ENCODE measurements at regions not wholly inside any gene's neighbourhood (a gene's known extent, or its start where the extent isn't known, plus 50 kb on each side); places are given as distances from the start of the nearest gene placed in this dataset.

DNA sequence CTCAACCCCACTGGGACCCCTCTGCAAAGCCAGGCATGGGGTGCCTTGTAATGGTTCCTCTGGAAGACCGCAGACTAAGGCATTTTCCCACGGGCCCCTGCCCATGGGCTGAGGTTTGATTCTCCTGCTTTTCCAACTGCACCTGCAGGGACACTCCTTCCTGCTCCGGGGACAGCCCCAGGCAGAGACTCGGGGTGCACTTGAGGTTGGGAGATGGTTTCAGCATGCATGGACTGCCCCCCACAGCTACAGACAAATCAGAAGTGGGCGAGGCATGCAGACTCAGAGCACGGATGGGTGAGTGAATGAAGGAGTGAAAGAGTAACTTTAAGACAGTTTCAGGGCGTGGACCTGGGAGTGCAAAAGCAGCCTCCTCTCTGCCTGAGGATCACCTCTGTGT lies 87.9 kb upstream of the RPL38 start:
- H3K4me3 ChIP-seq (ENCODE audit: low read depth, low read length), result no peak overlapping the region
- TF ChIP-seq, protein P1, sequence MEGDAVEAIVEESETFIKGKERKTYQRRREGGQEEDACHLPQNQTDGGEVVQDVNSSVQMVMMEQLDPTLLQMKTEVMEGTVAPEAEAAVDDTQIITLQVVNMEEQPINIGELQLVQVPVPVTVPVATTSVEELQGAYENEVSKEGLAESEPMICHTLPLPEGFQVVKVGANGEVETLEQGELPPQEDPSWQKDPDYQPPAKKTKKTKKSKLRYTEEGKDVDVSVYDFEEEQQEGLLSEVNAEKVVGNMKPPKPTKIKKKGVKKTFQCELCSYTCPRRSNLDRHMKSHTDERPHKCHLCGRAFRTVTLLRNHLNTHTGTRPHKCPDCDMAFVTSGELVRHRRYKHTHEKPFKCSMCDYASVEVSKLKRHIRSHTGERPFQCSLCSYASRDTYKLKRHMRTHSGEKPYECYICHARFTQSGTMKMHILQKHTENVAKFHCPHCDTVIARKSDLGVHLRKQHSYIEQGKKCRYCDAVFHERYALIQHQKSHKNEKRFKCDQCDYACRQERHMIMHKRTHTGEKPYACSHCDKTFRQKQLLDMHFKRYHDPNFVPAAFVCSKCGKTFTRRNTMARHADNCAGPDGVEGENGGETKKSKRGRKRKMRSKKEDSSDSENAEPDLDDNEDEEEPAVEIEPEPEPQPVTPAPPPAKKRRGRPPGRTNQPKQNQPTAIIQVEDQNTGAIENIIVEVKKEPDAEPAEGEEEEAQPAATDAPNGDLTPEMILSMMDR (IDR thresholded peaks at IDR 0.05; ENCODE audit: insufficient read depth, low read depth, low read length), result no peak
- no peak for DNase-seq (ENCODE audit: low read depth)

DNA sequence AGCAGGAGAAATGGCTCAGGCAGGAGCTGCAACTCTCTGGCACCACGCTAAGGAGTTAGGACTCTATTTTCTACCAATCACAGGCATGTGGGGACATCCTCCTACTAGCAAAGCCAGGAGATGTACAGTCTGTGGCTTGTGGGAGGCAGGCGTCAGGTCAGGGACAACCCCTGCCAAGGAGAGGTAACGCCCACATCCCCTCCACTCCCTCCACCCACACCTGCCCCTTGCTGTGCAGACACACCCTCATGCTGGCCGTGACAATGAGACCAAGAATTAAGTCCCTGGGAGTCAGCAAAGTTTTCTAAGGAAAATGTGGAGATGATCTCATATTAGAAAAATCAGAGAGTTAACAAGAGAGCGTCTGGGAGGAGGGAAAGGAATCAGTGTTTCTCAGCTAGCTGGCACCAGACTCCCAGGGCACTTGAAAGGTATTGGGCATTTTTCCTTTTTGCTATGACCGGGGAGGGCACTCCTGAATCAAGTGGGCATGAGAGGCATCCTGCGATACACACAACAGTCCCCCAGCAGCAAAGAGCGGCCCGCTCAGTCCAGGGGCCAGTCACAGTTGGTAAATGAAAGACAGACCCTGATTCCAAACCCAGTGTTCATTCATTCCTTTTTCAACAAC lies 87.3 kb upstream of the RPL38 start:
- no peak overlapping the region for H3K4me3 ChIP-seq (ENCODE audit: low read depth, low read length)
- TF ChIP-seq, protein P1 (IDR thresholded peaks at IDR 0.05; ENCODE audit: insufficient read depth, low read depth, low read length), result no peak
- no peak for DNase-seq (ENCODE audit: low read depth)

DNA sequence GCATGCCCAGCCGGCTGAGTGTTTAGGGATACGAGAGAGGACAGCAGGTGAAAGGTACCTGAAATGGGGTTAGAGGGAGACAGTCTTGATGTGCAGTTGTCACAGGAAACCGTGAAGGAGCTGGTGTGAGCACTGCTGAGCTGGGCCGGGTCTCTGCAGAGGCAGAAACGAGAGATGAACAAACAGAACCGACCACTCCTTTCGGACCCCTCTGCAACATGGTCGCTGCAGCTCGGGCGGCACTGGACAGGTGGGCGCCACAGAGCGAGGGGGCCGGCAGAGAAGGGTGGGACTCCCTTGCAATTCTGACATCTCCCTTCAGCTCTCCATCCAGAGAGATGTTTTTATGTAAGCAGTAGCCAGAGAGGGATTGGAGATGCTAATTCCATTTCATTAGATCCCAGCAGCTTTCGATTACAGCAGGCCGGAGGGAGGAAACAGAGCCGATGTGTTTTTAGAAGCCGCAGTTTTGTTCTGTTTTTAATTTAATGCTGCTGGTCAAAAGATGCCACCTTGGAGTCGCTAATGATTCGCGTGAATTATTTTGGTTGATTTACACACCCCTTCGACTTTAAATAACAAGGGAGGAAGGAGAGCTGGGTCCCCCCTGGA lies 86.3 kb upstream of the RPL38 start:
- TF ChIP-seq, protein P1 (IDR thresholded peaks at IDR 0.05; ENCODE audit: insufficient read depth, low read depth, low read length), result no peak
- DNase-seq (ENCODE audit: low read depth), result no peak
- no peak overlapping the region for H3K4me3 ChIP-seq (ENCODE audit: low read depth, low read length)

DNA sequence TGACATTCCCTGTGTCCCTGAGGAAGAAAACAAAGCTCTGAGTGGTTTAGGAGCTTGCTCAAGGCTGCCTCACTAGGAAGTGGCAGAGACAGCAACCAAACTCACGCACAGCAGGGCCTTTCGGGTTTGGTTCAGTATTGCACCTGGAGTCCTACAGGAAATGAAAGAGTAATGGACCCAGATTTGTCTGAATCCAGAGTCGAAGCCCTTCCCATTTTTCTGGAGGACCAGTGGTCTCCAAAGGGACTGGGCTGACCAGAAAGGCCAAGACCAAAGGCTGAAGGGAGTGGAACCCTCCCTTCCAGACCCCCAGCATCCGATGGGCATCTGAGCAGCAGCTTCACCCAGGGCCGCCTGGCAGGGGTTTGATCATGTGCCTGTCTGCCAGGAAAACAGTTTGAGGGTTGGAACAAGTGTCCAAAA lies 85.5 kb upstream of the RPL38 start:
- DNase-seq (ENCODE audit: low read depth), result no peak
- no peak overlapping the region for H3K4me3 ChIP-seq (ENCODE audit: low read depth, low read length)
- TF ChIP-seq, protein P1 (IDR thresholded peaks at IDR 0.05; ENCODE audit: insufficient read depth, low read depth, low read length), result no peak

DNA sequence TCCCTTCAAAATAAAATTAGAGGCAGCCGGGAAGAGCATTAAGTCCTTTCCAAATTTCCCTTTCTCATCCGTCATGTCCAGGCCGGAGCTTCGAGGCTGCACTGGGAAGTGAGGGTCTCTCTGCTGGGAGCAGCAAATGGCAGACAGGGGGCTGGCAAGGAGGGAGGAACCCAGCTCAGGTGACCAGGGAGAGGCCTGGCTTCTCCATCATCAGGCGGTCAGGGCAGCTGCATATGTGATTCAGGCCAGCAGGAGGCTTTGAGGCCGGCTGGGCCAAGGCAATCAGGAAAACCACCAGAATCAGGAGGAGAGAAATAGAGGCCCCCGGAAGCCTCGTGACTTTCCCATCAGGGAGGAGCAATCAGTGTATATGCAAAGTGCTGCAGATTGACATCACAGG lies 85.0 kb upstream of the RPL38 start:
- DNase-seq (ENCODE audit: low read depth), result no peak
- TF ChIP-seq, protein P1 (IDR thresholded peaks at IDR 0.05; ENCODE audit: insufficient read depth, low read depth, low read length), result no peak

DNA sequence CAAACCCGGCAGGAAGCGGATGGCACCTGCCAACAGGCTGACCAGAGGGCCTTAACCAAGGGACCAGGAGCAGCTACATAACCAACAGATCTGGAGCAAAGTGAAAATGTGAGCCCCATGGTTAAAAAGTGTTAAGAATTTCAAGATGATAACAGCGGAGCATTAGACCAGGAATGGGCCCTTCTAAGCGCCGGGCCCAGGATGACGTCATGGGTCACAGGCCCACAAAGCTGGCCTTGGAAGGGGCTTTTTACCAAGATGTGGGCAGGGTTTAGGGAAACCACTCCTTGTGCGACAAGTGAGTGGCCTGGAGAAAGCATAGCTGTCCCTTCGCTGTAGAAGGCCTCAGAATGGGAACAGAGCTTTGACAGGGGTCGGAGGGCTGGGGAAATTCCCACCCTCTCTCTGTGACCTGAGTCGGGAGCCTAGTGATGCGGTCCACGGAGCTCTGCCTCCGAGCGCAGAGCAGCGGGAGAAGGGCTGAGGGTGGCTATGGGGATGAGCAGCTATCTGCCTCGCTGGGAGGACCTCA lies 84.4 kb upstream of the RPL38 start:
- TF ChIP-seq, protein P1 (IDR thresholded peaks at IDR 0.05; ENCODE audit: insufficient read depth, low read depth, low read length), result no peak

More for the DNA sequence above, 85.0 kb upstream of the RPL38 start:
- H3K4me3 ChIP-seq (ENCODE audit: low read depth, low read length), result no peak overlapping the region

More for the DNA sequence above, 84.4 kb upstream of the RPL38 start:
- DNase-seq (ENCODE audit: low read depth), result no peak
- H3K4me3 ChIP-seq (ENCODE audit: low read depth, low read length), result no peak overlapping the region
